ENCODE measurements at regions not wholly inside any gene's neighbourhood (a gene's known extent, or its start where the extent isn't known, plus 50 kb on each side); places are given as distances from the start of the nearest gene placed in this dataset.

- Histone ChIP-seq H3K4me1 (ENCODE audit: control insufficient read depth, insufficient read depth, low read length) (no peaks in the 10 kb centered on the region), H3K27me3 (ENCODE audit: control insufficient read depth, insufficient read depth, low read length) (no peaks in the 10 kb centered on the region), H3K36me3 (ENCODE audit: control insufficient read depth, insufficient read depth, low read length) (no peaks in the 10 kb centered on the region), H3K4me3 (ENCODE audit: low read depth in 2 of 2, low read length in 2 of 2) (no peak overlapping the region), H3K27ac (ENCODE audit: low read length) (no peak overlapping the region), H3K9me3 (ENCODE audit: control insufficient read depth, insufficient read depth, low read depth, low read length) (no peaks in the 10 kb centered on the region)
- TF ChIP-seq, protein P1, sequence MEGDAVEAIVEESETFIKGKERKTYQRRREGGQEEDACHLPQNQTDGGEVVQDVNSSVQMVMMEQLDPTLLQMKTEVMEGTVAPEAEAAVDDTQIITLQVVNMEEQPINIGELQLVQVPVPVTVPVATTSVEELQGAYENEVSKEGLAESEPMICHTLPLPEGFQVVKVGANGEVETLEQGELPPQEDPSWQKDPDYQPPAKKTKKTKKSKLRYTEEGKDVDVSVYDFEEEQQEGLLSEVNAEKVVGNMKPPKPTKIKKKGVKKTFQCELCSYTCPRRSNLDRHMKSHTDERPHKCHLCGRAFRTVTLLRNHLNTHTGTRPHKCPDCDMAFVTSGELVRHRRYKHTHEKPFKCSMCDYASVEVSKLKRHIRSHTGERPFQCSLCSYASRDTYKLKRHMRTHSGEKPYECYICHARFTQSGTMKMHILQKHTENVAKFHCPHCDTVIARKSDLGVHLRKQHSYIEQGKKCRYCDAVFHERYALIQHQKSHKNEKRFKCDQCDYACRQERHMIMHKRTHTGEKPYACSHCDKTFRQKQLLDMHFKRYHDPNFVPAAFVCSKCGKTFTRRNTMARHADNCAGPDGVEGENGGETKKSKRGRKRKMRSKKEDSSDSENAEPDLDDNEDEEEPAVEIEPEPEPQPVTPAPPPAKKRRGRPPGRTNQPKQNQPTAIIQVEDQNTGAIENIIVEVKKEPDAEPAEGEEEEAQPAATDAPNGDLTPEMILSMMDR (IDR thresholded peaks at IDR 0.05) = no peak
- TF ChIP-seq POLR2AphosphoS5 (IDR thresholded peaks at IDR 0.05; ENCODE audit: low read depth, low read length) = no peak
- TF ChIP-seq SIN3A (IDR thresholded peaks at IDR 0.05; ENCODE audit: borderline replicate concordance, insufficient read depth, low read depth, low read length) = no peak
- no peak for TF ChIP-seq TCF7L2 (IDR thresholded peaks at IDR 0.05; ENCODE audit: low read depth, low read length)
- TF ChIP-seq, protein P2, sequence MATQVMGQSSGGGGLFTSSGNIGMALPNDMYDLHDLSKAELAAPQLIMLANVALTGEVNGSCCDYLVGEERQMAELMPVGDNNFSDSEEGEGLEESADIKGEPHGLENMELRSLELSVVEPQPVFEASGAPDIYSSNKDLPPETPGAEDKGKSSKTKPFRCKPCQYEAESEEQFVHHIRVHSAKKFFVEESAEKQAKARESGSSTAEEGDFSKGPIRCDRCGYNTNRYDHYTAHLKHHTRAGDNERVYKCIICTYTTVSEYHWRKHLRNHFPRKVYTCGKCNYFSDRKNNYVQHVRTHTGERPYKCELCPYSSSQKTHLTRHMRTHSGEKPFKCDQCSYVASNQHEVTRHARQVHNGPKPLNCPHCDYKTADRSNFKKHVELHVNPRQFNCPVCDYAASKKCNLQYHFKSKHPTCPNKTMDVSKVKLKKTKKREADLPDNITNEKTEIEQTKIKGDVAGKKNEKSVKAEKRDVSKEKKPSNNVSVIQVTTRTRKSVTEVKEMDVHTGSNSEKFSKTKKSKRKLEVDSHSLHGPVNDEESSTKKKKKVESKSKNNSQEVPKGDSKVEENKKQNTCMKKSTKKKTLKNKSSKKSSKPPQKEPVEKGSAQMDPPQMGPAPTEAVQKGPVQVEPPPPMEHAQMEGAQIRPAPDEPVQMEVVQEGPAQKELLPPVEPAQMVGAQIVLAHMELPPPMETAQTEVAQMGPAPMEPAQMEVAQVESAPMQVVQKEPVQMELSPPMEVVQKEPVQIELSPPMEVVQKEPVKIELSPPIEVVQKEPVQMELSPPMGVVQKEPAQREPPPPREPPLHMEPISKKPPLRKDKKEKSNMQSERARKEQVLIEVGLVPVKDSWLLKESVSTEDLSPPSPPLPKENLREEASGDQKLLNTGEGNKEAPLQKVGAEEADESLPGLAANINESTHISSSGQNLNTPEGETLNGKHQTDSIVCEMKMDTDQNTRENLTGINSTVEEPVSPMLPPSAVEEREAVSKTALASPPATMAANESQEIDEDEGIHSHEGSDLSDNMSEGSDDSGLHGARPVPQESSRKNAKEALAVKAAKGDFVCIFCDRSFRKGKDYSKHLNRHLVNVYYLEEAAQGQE (IDR thresholded peaks at IDR 0.05; ENCODE audit: insufficient read depth in 1 of 2, low read depth in 2 of 2, low read length in 1 of 2) = no peak
- BruUV-seq (replicated peaks) = no TSS peak
- POLR2A ChIA-PET = no interaction called here
- CTCF ChIA-PET = no interaction called here
- in situ Hi-C loops (cut with HindIII; ENCODE audit: low pct_unique_long_range_greater_than_20kb, low sequenced_read_pairs) (no loop called here), intact Hi-C loops (cut with micrococcal nuclease; ENCODE audit: unreplicated experiment) (no loop called here)
- DNase-seq (ENCODE audit: low read depth, low spot score) = no peak
- ATAC-seq = no peak
These were observed 484.6 kb upstream of the PLXNA2 start for GRCh38 chr1:208728815-208729214.

DNA sequence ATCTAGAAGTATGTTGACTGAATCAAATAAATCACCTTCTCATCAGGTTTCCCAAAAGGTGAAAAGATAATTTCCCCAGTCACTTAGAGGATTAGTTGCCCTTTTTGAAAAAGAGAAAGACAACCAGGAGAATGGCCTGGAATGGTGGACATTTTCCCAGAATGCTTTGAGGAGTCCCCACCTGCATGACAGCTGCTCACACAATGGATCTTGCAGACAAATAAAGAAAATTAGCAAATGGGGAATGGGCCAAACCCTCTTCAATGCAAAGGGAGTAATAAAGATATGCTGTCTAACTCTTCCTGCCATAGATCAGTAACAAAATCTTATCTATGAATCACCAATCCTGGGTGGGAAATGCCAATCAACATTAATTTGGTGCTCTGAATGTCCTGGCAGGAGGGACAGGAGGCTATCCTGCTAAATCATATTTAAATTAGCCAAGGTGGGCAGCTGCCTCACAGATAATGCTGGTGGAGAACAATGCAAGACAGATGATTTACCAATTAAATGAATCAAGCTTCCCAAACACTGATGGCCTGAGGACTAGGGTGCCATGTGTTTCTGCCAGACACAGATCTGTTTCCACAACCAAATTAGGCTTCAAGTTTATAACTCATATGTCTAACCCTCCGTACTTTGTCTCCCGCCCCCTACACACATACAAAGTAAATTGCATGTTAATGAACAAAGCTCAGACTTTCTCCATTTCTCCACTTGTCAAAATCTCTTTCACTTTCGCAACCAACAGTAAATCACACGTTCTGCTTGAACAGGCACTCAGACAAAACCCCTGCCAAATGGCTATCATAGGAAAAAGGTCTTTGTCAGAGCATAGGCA, 488.0 kb upstream of the PLXNA2 start:
- Histone ChIP-seq H3K36me3 (ENCODE audit: control insufficient read depth, insufficient read depth, low read length) (no peaks in the 10 kb centered on the region), H3K9me3 (ENCODE audit: control insufficient read depth, insufficient read depth, low read depth, low read length) (no peaks in the 10 kb centered on the region), H3K27ac (ENCODE audit: low read length) (no peak overlapping the region), H3K4me3 (ENCODE audit: low read depth in 2 of 2, low read length in 2 of 2) (no peak overlapping the region), H3K27me3 (ENCODE audit: control insufficient read depth, insufficient read depth, low read length) (no peaks in the 10 kb centered on the region), H3K4me1 (ENCODE audit: control insufficient read depth, insufficient read depth, low read length) (no peaks in the 10 kb centered on the region)
- in situ Hi-C loops (cut with HindIII; ENCODE audit: low pct_unique_long_range_greater_than_20kb, low sequenced_read_pairs) (no loop called here), intact Hi-C loops (cut with micrococcal nuclease; ENCODE audit: unreplicated experiment) (no loop called here)
- ChIA-PET POLR2A (no interaction called here), CTCF (no interaction called here)
- ATAC-seq (no peak), DNase-seq (ENCODE audit: low read depth, low spot score) (no peak)
- TF ChIP-seq, protein P2 (IDR thresholded peaks at IDR 0.05; ENCODE audit: insufficient read depth in 1 of 2, low read depth in 2 of 2, low read length in 1 of 2) = no peak
- TF ChIP-seq POLR2AphosphoS5 (IDR thresholded peaks at IDR 0.05; ENCODE audit: low read depth, low read length) (no peak), SIN3A (IDR thresholded peaks at IDR 0.05; ENCODE audit: borderline replicate concordance, insufficient read depth, low read depth, low read length) (no peak), TCF7L2 (IDR thresholded peaks at IDR 0.05; ENCODE audit: low read depth, low read length) (no peak)
- TF ChIP-seq, protein P1 (IDR thresholded peaks at IDR 0.05) = no peak
- BruUV-seq (replicated peaks) = no TSS peak
